ENCODE measurements at regions not wholly inside any gene's neighbourhood (a gene's known extent, or its start where the extent isn't known, plus 50 kb on each side); places are given as distances from the start of the nearest gene placed in this dataset.

DNA sequence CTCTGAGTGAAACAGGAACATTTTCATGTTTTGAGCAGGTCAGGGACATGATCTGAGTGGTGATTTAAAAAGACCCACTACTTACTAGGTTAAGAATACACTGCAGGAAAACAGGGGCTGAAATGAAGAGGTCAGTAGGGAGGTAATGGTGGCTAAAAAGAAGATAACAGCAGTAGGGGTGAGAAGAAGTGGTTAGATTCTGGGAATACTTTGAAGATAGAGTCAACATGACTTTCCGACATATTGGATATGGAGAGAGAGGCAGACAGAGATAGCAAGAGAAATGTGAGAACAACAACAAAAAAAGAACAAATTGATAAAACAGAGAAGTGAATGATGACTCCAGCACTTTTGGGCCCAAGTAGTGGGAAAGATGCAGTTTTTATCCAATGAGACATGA is 168.0 kb downstream of the ALX1 start:
- TF ChIP-seq, protein P1, sequence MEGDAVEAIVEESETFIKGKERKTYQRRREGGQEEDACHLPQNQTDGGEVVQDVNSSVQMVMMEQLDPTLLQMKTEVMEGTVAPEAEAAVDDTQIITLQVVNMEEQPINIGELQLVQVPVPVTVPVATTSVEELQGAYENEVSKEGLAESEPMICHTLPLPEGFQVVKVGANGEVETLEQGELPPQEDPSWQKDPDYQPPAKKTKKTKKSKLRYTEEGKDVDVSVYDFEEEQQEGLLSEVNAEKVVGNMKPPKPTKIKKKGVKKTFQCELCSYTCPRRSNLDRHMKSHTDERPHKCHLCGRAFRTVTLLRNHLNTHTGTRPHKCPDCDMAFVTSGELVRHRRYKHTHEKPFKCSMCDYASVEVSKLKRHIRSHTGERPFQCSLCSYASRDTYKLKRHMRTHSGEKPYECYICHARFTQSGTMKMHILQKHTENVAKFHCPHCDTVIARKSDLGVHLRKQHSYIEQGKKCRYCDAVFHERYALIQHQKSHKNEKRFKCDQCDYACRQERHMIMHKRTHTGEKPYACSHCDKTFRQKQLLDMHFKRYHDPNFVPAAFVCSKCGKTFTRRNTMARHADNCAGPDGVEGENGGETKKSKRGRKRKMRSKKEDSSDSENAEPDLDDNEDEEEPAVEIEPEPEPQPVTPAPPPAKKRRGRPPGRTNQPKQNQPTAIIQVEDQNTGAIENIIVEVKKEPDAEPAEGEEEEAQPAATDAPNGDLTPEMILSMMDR (IDR thresholded peaks at IDR 0.05): no peak
- no peak for TF ChIP-seq POLR2A (IDR thresholded peaks at IDR 0.05)

All from lower leg skin (tissue), 3 donors.